ENCODE measurements at regions not wholly inside any gene's neighbourhood (a gene's known extent, or its start where the extent isn't known, plus 50 kb on each side); places are given as distances from the start of the nearest gene placed in this dataset.

DNA sequence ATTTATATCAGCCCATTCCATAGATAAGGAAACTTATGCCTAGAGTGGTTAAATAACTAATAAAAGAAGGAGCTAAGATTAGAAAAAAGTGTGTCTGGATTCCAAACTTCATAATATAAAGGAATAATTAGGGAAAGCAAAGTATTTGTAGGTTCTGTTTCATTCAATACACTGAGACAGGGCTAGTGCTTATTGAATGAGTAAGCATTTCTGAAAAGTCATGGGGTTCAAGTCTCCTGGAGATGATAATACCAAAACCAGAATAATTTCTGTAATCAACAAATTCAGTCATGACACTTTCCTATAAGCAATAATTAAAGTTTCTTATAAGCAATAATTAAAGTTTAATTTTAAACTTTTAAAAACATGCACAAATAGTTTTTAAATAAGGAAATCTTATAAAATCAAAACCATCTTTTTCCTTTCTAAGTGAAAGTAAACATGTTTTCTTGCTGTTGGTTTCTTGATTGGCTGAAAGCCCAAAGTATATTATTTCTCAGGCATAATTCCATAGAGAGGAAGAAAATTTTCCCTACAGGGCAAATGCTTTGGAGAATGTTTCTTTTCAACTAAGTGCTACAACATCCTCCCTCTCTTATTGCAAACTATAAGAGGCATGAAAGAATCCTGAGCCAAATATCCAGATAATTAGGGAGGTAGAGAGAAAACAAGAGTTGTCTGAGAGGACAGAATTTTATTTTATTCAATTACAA lies 510.2 kb downstream of the PRELID2 start:
- no peak for DNase-seq
- intact Hi-C loops (cut with DNase I): no loop called here

GRCh38 chr5:145324101-145324500 lies 511.0 kb downstream of the PRELID2 start:
- intact Hi-C loops (cut with DNase I): no loop called here
- no peak for DNase-seq

- no peak for DNase-seq
- intact Hi-C loops (cut with DNase I): no loop called here
These were observed 518.9 kb downstream of the PRELID2 start for GRCh38 chr5:145316282-145316681.

- intact Hi-C loops (cut with DNase I): no loop called here
- no peak for DNase-seq
These were observed 527.2 kb downstream of the PRELID2 start for GRCh38 chr5:145307866-145308382.

- intact Hi-C loops (cut with DNase I): no loop called here
- DNase-seq: no peak
These were observed 539.8 kb downstream of the PRELID2 start for GRCh38 chr5:145295236-145295835.

DNA sequence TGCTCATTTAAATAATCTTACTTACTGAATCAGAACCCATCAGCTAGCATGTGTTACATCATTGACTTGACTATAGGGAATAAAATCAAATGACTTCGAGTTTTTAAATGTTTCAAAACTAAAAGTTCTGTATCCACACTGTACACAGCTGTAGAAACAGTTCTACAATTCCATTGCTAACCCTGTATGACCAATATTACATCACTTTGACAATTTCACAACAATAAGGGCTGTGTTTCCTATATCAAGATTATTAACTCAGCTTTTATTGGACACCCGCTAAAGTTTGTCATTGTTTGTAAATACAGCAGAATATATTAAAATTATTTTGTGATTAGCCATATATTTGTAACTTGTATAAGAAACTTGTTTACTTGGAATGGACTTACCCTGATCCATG lies 540.8 kb downstream of the PRELID2 start:
- intact Hi-C loops (cut with DNase I): no loop called here
- DNase-seq: no peak

- intact Hi-C loops (cut with DNase I): no loop called here
- no peak for DNase-seq
These were observed 541.4 kb downstream of the PRELID2 start for GRCh38 chr5:145293716-145294115.

DNA sequence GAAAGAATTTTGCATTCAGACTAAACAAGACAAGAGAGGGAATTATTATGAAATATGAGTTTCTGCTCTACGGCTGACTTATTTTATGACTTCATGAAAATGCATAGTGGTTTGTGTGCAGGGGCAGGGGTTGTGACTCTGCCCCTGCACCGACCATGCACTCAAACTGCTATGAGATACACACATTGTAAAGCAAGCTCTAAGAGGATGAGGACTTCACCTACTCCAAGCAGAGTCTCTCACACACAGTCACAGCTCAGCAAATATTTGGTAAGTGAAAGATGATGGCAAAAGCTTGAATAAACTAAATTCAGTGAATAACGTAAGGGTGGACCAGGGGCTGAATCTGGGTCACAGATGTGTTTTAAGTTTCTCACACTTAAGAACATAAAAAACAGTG lies 542.9 kb downstream of the PRELID2 start:
- DNase-seq: no peak
- intact Hi-C loops (cut with DNase I): no loop called here

- DNase-seq: no peak
- intact Hi-C loops (cut with DNase I): no loop called here
These were observed 551.9 kb downstream of the PRELID2 start for GRCh38 chr5:145283141-145283810.

DNA sequence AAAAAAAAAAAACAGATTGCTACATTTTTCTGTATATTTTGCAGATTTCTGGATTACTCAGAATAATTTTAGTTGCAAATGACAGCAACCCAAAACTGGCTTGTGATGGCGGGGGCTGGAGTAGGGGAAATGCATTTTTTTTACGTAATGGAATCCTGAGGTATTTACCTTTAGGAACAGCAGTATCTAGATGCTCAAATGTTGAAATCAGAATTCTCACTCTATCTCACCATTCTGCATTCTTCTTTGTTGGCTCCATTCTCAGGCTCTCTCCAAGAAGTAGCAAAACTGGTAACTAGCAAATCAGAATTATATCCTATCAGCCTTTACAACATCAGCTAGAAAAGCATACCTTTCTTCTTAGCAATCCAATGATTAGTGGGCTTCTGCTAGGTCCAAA lies 554.3 kb downstream of the PRELID2 start:
- no peak for DNase-seq
- intact Hi-C loops (cut with DNase I): no loop called here

DNA sequence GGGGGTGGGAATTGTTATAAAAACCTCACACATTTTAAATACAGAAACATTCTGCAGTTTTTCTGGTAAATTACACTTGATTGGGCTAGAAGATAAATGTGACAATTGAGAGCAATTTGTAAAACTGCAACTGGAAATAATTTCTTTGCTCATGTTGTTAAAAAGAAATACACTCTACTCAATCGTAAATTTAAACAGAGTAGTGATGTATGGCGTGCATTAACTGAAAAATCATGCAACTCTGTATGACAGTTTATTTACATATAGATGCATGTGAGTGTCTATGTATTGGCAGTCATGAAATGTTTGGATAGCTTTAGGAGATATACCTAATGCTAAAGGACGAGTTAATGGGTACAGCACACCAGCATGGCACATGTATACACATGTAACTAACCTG lies 554.9 kb downstream of the PRELID2 start:
- intact Hi-C loops (cut with DNase I): no loop called here
- no peak for DNase-seq

GRCh38 chr5:145260670-145261069 lies 574.5 kb downstream of the PRELID2 start:
- DNase-seq: no peak
- intact Hi-C loops (cut with DNase I): no loop called here

- DNase-seq: no peak
These were observed 587.4 kb downstream of the PRELID2 start for GRCh38 chr5:145247745-145248040.

GRCh38 chr5:145246961-145247744 lies 588.0 kb downstream of the PRELID2 start:
- no peak for DNase-seq
- intact Hi-C loops (cut with DNase I): no loop called here

More at GRCh38 chr5:145247745-145248040, 587.4 kb downstream of the PRELID2 start:
- intact Hi-C loops (cut with DNase I): no loop called here

- intact Hi-C loops (cut with DNase I): no loop called here
- no peak for DNase-seq
These were observed 588.8 kb downstream of the PRELID2 start for GRCh38 chr5:145246379-145246778.

DNA sequence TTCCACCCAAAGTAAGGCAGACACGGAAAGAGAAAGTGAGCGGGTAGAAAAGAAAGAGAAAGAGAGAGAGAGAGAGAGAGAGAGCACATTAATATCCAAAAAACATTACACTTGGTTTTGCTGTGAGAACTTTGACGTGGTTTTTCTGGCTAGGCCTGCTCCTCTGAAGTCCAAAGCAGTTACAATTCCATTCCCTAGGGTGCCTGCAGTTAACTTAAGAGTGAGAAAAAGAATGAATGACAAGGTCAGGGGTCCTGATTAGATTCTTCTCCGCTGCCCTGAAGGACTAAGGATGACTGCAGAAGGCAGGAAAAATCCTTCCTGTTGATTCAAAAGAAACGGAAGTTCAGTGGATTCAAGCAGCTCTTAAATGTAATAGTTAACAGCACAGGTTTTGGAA lies 589.8 kb downstream of the PRELID2 start:
- no peak for DNase-seq
- intact Hi-C loops (cut with DNase I): no loop called here

GRCh38 chr5:145244788-145245187 lies 590.4 kb downstream of the PRELID2 start:
- DNase-seq: no peak
- intact Hi-C loops (cut with DNase I): no loop called here

DNA sequence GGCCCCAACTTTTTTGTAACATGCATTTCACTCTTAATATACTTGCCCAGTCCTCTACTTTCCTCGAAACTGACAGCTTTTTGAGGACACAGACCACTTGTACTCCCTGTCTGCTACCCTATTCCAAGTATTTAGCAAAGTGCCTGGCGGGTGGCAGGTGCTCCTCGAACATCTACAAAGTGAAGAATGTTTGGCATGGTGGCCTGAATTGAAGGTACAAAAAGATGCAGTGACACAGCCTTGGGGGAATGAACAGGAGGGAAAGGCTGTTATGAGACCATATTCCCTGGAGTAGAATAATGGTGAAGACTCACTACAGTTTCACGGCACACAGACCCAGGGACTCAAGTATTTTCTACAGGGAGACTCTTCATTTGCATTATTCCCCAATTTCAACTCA lies 590.9 kb downstream of the PRELID2 start:
- intact Hi-C loops (cut with DNase I): no loop called here
- DNase-seq: no peak

DNA sequence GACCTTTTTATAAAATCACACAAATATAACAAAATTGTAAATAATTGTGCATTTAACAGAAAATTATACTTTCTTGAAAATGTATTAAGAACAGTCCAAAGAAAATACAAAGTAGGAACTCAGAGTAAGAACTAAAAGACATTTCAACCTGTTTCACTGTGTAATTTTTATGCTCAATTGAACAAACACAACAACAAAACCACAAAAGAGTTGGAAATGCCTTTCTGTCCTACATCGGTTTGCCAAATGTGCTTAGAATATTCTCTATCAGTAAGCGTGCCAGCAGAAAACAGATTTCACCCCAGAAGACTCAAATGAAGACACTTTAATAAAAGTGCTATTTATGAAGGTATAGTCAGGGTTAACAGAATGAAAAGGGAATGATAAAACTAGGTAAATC lies 592.1 kb downstream of the PRELID2 start:
- intact Hi-C loops (cut with DNase I): no loop called here
- DNase-seq: no peak

DNA sequence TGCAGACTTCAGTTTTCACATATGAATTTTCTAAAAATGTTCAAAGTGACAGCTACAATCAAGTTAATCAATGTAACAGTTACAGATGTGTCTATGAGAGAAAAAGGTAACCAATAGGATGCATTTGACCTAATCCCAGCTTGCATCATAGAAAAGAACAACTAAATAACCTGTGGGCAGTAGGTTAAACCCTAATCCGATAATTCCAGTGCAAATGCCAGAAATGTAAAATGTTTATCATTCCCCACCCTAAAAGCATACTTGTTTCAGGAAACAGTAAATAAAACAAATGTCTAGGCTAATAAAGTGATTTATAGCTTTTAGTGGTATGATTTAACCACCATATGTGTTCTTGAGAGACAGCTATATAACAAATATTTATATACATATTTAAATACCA lies 592.6 kb downstream of the PRELID2 start:
- DNase-seq: no peak
- intact Hi-C loops (cut with DNase I): no loop called here
